ENCODE measurements at regions not wholly inside any gene's neighbourhood (a gene's known extent, or its start where the extent isn't known, plus 50 kb on each side); places are given as distances from the start of the nearest gene placed in this dataset.

- ATAC-seq (ENCODE audit: low FRiP score), result no peak
- TF ChIP-seq CTCF (IDR thresholded peaks at IDR 0.05), result no peak
These were observed 69.1 kb upstream of the NR3C1 start for GRCh38 chr5:143472576-143472975.

GRCh38 chr5:143471666-143472464, 68.4 kb upstream of the NR3C1 start:
- ATAC-seq (ENCODE audit: low FRiP score), result no peak
- no peak for TF ChIP-seq CTCF (IDR thresholded peaks at IDR 0.05)
- DNase-seq (ENCODE audit: low spot score), result no peak

More at GRCh38 chr5:143472576-143472975, 69.1 kb upstream of the NR3C1 start:
- DNase-seq (ENCODE audit: low spot score), result no peak

- DNase-seq (ENCODE audit: low spot score) (no peak), ATAC-seq (ENCODE audit: low FRiP score) (no peak)
- no peak for TF ChIP-seq CTCF (IDR thresholded peaks at IDR 0.05)
These were observed 67.6 kb upstream of the NR3C1 start for GRCh38 chr5:143471041-143471509.

- no peak for DNase-seq (ENCODE audit: low spot score)
- no peak for ATAC-seq (ENCODE audit: low FRiP score)
- no peak for TF ChIP-seq CTCF (IDR thresholded peaks at IDR 0.05)
These were observed 66.6 kb upstream of the NR3C1 start for GRCh38 chr5:143470120-143470519.

GRCh38 chr5:143469125-143469524, 65.6 kb upstream of the NR3C1 start:
- DNase-seq (ENCODE audit: low spot score), result no peak
- no peak for ATAC-seq (ENCODE audit: low FRiP score)
- TF ChIP-seq CTCF (IDR thresholded peaks at IDR 0.05), result no peak

GRCh38 chr5:143466632-143467031, 63.1 kb upstream of the NR3C1 start:
- DNase-seq (ENCODE audit: low spot score) (no peak), ATAC-seq (ENCODE audit: low FRiP score) (no peak)
- no peak for TF ChIP-seq CTCF (IDR thresholded peaks at IDR 0.05)
